BJ (cell line): ENCODE measurements at regions not wholly inside any gene's neighbourhood (a gene's known extent, or its start where the extent isn't known, plus 50 kb on each side); places are given as distances from the start of the nearest gene placed in this dataset.

Experiments used
- CTCF ChIA-PET: fragments of 350-600 bp; formaldehyde crosslinking; extraction: SDS; loops from one replicate; lab custom pipeline; 2021; ENCODE audit warnings: antibody characterized with exemption, inconsistent platforms; lab: Yijun Ruan, JAX
- POLR2A ChIA-PET: fragments of 300-600 bp; sonication (Branson Sonifier 250); formaldehyde crosslinking; extraction: SDS; loops from one replicate; lab custom pipeline; 2021; ENCODE audit warnings: antibody characterized with exemption; lab: Charles Lee
- DNase-seq: peaks from one replicate; pipeline ENCODE4 v3.0.0-alpha.2; 2011; ENCODE audit warnings: low read depth
- H3K27me3 ChIP-seq: 2 replicates; pipeline ENCODE4 v1.6.0; 2011; ENCODE audit warnings: low read length; ENCODE audit not compliant: control insufficient read depth, insufficient read depth
- H3K36me3 ChIP-seq: 2 replicates; pipeline ENCODE4 v1.5.1; 2011; ENCODE audit warnings: low read length; ENCODE audit not compliant: control insufficient read depth, insufficient read depth
- H3K4me3 ChIP-seq: 2 replicates; pipeline ENCODE4 v1.5.1; 2011; ENCODE audit warnings: low read depth, mild to moderate bottlenecking, control low read depth, low read length
- CTCF ChIP-seq: IDR thresholded peaks from 2 replicates; pipeline ENCODE4 v1.5.1; 2011; ENCODE audit warnings: low read depth, mild to moderate bottlenecking, control low read depth, inconsistent platforms, low read length, moderate library complexity; ENCODE audit not compliant: insufficient read depth

GRCh38 chr3:72568083-72568482 lies 280.2 kb downstream of the SHQ1 start:
- H3K4me3 ChIP-seq = no peak overlapping the region
- no peaks in the 10 kb centered on the region; the same call in 1 of the 2 replicates for H3K27me3 ChIP-seq
- DNase-seq = no peak
- ChIA-PET CTCF (interaction anchor here (0.6 kb wide), 1 partner anchor 69 kb away, joined by 3 read pairs; no protein-coding TSS in a partner anchor), POLR2A (no interaction called here)
- H3K36me3 ChIP-seq = no peaks in the 10 kb centered on the region
- no peak for TF ChIP-seq CTCF

GRCh38 chr3:72567474-72567873 lies 280.8 kb downstream of the SHQ1 start:
- ChIA-PET CTCF (interaction anchor here (0.6 to 1.1 kb wide), 2 partner anchors 10 to 68 kb away, joined by 3 read pairs; no protein-coding TSS in a partner anchor), POLR2A (no interaction called here)
- Histone ChIP-seq H3K36me3 (no peaks in the 10 kb centered on the region), H3K4me3 (no peak overlapping the region), H3K27me3 (no peaks in the 10 kb centered on the region)
- no peak for TF ChIP-seq CTCF
- no peak for DNase-seq

GRCh38 chr3:72565593-72565992 lies 282.7 kb downstream of the SHQ1 start:
- no peaks in the 10 kb centered on the region for H3K36me3 ChIP-seq
- DNase-seq = no peak
- no peaks in the 10 kb centered on the region for H3K27me3 ChIP-seq
- TF ChIP-seq CTCF = no peak
- ChIA-PET CTCF (no interaction called here), POLR2A (no interaction called here)
- no peak overlapping the region for H3K4me3 ChIP-seq

GRCh38 chr3:72563690-72564370 lies 284.4 kb downstream of the SHQ1 start:
- POLR2A ChIA-PET = no interaction called here
- TF ChIP-seq CTCF = no peak
- H3K4me3 ChIP-seq = no peak overlapping the region
- H3K36me3 ChIP-seq = no peaks in the 10 kb centered on the region
- DNase-seq = no peak
- CTCF ChIA-PET = interaction anchor here (0.9 kb wide), 1 partner anchor 38 kb away, joined by 3 read pairs; no protein-coding TSS in a partner anchor
- no peaks in the 10 kb centered on the region for H3K27me3 ChIP-seq

- DNase-seq = no peak
- POLR2A ChIA-PET = interaction anchor here (0.6 kb wide), 1 partner anchor 287 kb away, joined by 5 read pairs; the partner anchor contains the start of gene SHQ1
- CTCF ChIA-PET = interaction anchor here (0.6 kb wide), 1 partner anchor 194 kb away, joined by 3 read pairs; no protein-coding TSS in a partner anchor
- Histone ChIP-seq H3K27me3 (no peaks in the 10 kb centered on the region), H3K4me3 (no peak overlapping the region), H3K36me3 (no peaks in the 10 kb centered on the region)
- no peak for TF ChIP-seq CTCF
Measured at GRCh38 chr3:72560846-72561675, 287.2 kb downstream of the SHQ1 start.
